ENCODE measurements at regions not wholly inside any gene's neighbourhood (a gene's known extent, or its start where the extent isn't known, plus 50 kb on each side); places are given as distances from the start of the nearest gene placed in this dataset.
"Not testable (repeated sequence)": the region's sequence is repeated elsewhere in the genome, so short reads cannot be mapped to it uniquely, and the experiment has no call there.

GRCh38 chr1:118828038-118828437 lies 160.1 kb downstream of the TBX15 start:
- no peak for DNase-seq (ENCODE audit: low read depth)

- no peak for DNase-seq (ENCODE audit: low read depth)
Measured at GRCh38 chr1:118827636-118828035, 160.5 kb downstream of the TBX15 start.

GRCh38 chr1:118827207-118827606 lies 160.9 kb downstream of the TBX15 start:
- DNase-seq (ENCODE audit: low read depth), result no peak

GRCh38 chr1:118826669-118827068 lies 161.5 kb downstream of the TBX15 start:
- DNase-seq (ENCODE audit: low read depth), result no peak

- DNase-seq (ENCODE audit: low read depth), result no peak
Measured at GRCh38 chr1:118825619-118826018, 162.5 kb downstream of the TBX15 start.

- DNase-seq (ENCODE audit: low read depth), result no peak
Measured at GRCh38 chr1:118821801-118822200, 166.3 kb downstream of the TBX15 start.

DNA sequence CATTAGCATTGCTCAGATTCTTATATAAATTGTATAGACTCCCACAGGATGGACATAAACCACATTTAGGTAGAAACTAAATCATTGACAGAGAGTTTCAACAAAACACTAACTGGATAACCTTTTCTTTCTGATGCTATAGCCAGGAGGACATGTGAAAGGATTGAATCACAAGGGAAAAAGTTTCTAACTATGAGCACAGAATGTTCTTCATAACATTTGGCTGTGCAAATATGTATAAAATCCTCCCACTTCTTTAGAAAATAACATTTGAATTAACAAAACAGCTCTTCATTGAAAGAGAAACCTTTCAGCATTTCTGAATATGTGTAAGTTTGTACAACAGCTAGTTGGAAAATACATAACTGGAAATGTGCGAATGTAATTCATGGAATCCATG lies 167.3 kb downstream of the TBX15 start:
- DNase-seq (ENCODE audit: low read depth), result no peak

GRCh38 chr1:118815909-118816308 lies 172.2 kb downstream of the TBX15 start:
- DNase-seq (ENCODE audit: low read depth), result no peak

DNA sequence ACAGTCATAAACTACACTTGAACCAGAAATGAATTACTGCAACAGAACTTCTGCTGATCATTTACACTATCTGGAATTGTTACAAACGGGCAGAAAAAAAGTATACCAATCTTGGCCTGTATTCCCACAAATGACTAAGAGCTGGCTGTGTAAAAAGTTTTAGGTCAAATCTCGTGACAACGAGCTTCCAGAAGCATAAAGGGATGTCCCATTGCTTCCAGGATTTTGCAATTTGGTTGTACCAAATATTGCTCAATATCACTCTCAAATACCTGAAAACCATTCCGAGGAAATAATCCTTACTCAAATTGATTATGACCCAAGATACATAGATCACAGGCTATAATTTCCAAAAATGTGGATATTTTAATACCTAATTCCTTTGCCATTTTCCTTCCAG lies 175.6 kb downstream of the TBX15 start:
- no peak for DNase-seq (ENCODE audit: low read depth)

GRCh38 chr1:118811156-118811555 lies 177.0 kb downstream of the TBX15 start:
- DNase-seq (ENCODE audit: low read depth), result no peak

- no peak for DNase-seq (ENCODE audit: low read depth)
Measured at GRCh38 chr1:118809586-118809985, 178.6 kb downstream of the TBX15 start.

GRCh38 chr1:118803128-118803527 lies 185.0 kb downstream of the TBX15 start:
- DNase-seq (ENCODE audit: low read depth), result not testable (repeated sequence)

- DNase-seq (ENCODE audit: low read depth), result no peak
Measured at GRCh38 chr1:118791094-118791691, 196.9 kb downstream of the TBX15 start.

GRCh38 chr1:118788463-118788862 lies 199.7 kb downstream of the TBX15 start:
- peak; percentile 50 for DNase-seq (ENCODE audit: low read depth)

DNA sequence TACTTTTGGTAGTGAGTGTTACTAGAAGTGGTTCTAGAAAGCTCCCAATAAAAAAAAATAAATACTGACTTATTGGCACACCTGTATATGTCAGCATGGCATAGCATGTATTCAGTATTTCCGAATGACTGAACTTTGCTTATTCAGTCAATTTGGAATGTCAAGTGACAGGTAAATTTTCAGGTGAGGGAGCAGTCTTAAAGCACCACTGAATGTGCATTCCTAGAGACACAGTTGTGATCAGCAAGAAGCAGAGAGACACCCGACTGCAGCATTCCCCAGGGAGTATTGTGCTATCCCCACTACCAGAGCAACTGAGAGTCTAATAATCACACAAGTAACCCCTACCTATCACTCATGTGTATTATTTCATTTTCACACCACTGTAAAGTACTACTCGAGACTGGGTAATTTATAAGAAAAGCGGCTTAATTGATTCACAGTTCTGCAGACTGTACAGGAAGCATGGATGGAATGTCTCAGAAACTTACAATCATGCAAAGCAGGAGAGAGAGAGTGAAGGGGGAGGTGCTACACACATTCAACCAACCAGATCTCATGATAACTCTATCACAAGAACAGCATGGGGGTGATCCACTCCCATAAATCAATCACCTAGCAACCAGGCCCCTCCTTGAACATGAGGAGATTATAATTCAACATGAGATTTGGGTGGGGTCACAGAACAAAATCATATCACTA lies 201.5 kb downstream of the TBX15 start:
- no peak for DNase-seq (ENCODE audit: low read depth)

GRCh38 chr1:118785246-118785645 lies 202.9 kb downstream of the TBX15 start:
- DNase-seq (ENCODE audit: low read depth), result no peak

DNA sequence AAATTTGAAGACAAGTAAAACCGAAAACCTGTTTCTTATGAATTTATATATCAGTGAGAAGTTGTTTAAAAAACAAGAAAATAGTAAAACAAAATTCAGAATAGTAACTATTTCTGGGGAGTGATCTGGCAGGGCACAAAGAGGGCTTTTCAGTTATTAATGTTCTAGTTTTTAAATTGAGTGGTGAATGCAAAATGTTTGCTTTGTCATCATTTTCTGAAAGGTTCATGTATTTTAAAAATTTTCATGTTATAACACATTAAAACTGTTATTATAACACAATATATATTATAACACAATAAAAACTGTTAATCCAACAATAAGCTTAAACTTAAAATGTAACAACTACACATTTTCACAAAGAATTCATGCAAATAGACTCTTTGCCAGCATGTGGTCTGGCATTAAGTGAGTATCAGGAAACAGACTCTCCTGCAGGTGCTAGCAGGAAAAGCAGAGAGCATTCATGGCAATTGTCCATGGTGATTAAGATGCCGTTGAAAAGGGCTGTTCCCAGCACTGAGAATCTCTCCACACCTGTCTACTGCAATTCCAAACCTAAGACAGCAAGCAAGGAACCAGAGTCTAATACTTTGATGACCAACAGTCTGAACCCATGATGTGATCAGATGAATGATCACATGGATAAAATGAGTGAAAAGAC lies 204.9 kb downstream of the TBX15 start:
- no peak for DNase-seq (ENCODE audit: low read depth)

DNA sequence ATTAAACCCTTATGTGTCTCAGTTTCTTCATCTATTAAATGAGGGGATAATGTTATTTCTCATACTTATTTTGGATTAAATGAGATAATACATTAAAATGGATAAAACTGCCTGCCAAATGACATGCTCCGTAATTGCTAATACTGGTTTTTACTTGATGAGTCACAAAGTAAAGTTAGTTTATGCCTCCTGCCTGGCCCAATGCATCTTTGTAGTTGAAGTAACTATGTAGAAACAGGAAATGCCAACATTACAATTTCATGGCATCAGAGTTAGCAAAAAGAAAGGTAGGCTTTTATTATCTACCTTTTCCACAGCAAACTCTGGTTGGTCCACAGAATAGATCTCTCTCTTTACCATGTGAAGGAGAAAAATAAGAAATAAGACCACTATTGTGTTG lies 214.5 kb downstream of the TBX15 start:
- peak; percentile 6 for DNase-seq (ENCODE audit: low read depth)

DNA sequence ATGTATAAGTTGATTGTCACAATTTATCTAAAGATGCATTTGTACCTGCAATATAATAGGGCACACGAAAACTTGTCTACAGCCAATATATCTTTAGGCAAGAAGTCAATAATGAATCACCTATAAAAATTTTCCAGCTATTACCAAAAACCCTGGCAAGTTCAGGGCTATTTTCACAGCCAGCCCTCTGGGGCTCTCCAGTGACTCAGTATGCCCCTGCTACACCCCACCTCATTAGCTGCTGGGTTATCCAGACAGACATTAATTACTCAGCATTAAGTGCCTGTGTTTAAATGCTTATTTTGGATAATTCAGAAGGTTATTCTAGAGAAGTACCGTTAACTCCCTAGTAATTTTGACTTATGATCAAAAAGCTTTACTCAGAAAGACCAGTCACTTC lies 220.2 kb downstream of the TBX15 start:
- DNase-seq (ENCODE audit: low read depth), result no peak

DNA sequence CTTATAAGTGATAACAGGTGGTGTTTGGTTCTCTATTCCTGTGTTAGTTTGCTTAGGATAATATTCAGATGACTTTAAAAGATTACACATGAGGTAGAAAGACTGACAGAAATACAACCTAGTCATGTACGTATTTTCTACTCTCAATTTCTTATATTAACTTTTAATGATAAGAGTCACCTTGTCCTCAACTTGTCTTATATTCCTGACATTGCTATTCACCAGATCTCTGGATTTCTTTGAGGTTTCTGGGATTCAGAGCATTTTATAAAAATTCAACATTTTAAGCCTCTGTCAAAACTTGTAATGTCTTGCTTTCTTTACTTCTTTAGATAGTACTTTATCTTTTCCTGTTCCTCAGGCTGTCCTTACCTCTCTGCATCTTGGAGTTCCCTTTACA lies 234.2 kb downstream of the TBX15 start:
- DNase-seq (ENCODE audit: low read depth), result no peak

- DNase-seq (ENCODE audit: low read depth), result no peak
Measured at GRCh38 chr1:118751166-118751565, 237.0 kb downstream of the TBX15 start.

GRCh38 chr1:118744420-118744819 lies 243.7 kb downstream of the TBX15 start:
- no peak for DNase-seq (ENCODE audit: low read depth)

GRCh38 chr1:118739501-118739900 lies 248.6 kb downstream of the TBX15 start:
- no peak for DNase-seq (ENCODE audit: low read depth)

- DNase-seq (ENCODE audit: low read depth), result no peak
Measured at GRCh38 chr1:118736322-118736721, 251.8 kb downstream of the TBX15 start.

All from HS-5 (cell line).